Common myeloid progenitor, CD34-positive (primary cell): ENCODE measurements at regions not wholly inside any gene's neighbourhood (a gene's known extent, or its start where the extent isn't known, plus 50 kb on each side); places are given as distances from the start of the nearest gene placed in this dataset.

Experiments
- CTCF ChIA-PET: fragments of 350-600 bp; sonication (Branson Sonifier 250); formaldehyde crosslinking; loops from one replicate; lab custom pipeline; 2021; ENCODE audit warnings: antibody characterized with exemption; lab: Charles Lee
- POLR2A ChIA-PET: fragments of 350-600 bp; sonication (Branson Sonifier 250); formaldehyde crosslinking; loops from one replicate; lab custom pipeline; 2021; ENCODE audit warnings: antibody characterized with exemption; lab: Charles Lee
- DNase-seq, 3 donors: peaks; one replicate each; pipeline versions ENCODE4 v3.0.0 to v3.0.0-alpha.2; 2013
- H3K27ac ChIP-seq, 2 experiments: 1 replicate in 1 of 2; 2 replicates in 1 of 2; pipeline ENCODE4 v1.7.0; 2013; ENCODE audit warnings: inconsistent platforms in 2 of 2, low read length in 2 of 2, mild to moderate bottlenecking in 2 of 2, low read depth in 1 of 2, moderate library complexity in 1 of 2; ENCODE audit not compliant: severe bottlenecking in 2 of 2, insufficient read depth in 1 of 2, poor library complexity in 1 of 2
- H3K27me3 ChIP-seq, 5 experiments: replicated peaks in 2 of 5; 1 replicate in 3 of 5; 2 replicates in 2 of 5; pipeline versions ENCODE4 v1.6.1 to v1.7.0; 2013; ENCODE audit warnings: low read length in 4 of 5, mild to moderate bottlenecking in 2 of 5, moderate library complexity in 2 of 5, inconsistent platforms in 1 of 5; ENCODE audit not compliant: insufficient read depth in 5 of 5, control insufficient read depth in 4 of 5
- H3K36me3 ChIP-seq, 4 experiments: 1 replicate in 2 of 4; 2 replicates in 2 of 4; pipeline versions ENCODE4 v1.6.1 to v1.7.0; 2013; ENCODE audit warnings: low read length in 3 of 4, control low read depth in 1 of 4, mild to moderate bottlenecking in 1 of 4; ENCODE audit not compliant: control insufficient read depth in 4 of 4, insufficient read depth in 4 of 4
- H3K4me1 ChIP-seq, 4 experiments: 1 replicate in 3 of 4; 2 replicates in 1 of 4; pipeline versions ENCODE4 v1.6.1 to v1.7.1; 2013; ENCODE audit warnings: low read length in 3 of 4, mild to moderate bottlenecking in 3 of 4, control low read depth in 1 of 4, inconsistent platforms in 1 of 4, moderate library complexity in 1 of 4; ENCODE audit not compliant: control insufficient read depth in 4 of 4, insufficient read depth in 4 of 4; ENCODE audit errors: control extremely low read depth in 1 of 4
- H3K4me3 ChIP-seq, 7 experiments: 1 replicate in 4 of 7; 2 replicates in 3 of 7; pipeline versions ENCODE4 v1.5.1 to v1.7.0; 2013; ENCODE audit warnings: mild to moderate bottlenecking in 7 of 7, low read length in 6 of 7, moderate library complexity in 6 of 7, inconsistent platforms in 2 of 7, low read depth in 2 of 7, control low read depth in 1 of 7; ENCODE audit not compliant: insufficient read depth in 4 of 7, control insufficient read depth in 1 of 7; ENCODE audit errors: extremely low read depth in 1 of 7
- H3K9me3 ChIP-seq, 5 experiments: 1 replicate in 4 of 5; 2 replicates in 1 of 5; pipeline versions ENCODE4 v1.6.1 to v1.7.1; 2013; ENCODE audit warnings: low read length in 4 of 5, mild to moderate bottlenecking in 2 of 5, inconsistent platforms in 1 of 5, low read depth in 1 of 5, moderate library complexity in 1 of 5; ENCODE audit not compliant: control insufficient read depth in 4 of 5, insufficient read depth in 2 of 5; ENCODE audit errors: control extremely low read depth in 1 of 5
- WGBS: methylation state at CpG from one replicate; pipeline ENCODE4 v1.1.5; 2013; ENCODE audit not compliant: insufficient coverage; 5-methylcytosine and 5-hydroxymethylcytosine counted together

GRCh38 chr14:80403036-80403435, 191.7 kb upstream of the DIO2 start:
- POLR2A ChIA-PET: no interaction called here
- no peak for DNase-seq
- no peaks in the 10 kb centered on the region for H3K27me3 ChIP-seq
- H3K9me3 ChIP-seq: peaks cover 0 to 2% (median 0%) of the 10 kb centered on the region in 5 experiments
- 100% methylated on average over 1 of the region's 1 CpG for WGBS
- H3K27ac ChIP-seq: no peak overlapping the region
- H3K4me1 ChIP-seq: no peaks in the 10 kb centered on the region
- CTCF ChIA-PET: no interaction called here
- H3K4me3 ChIP-seq: no peak overlapping the region
- H3K36me3 ChIP-seq: no peaks in the 10 kb centered on the region

GRCh38 chr14:80395031-80395430, 183.7 kb upstream of the DIO2 start:
- Histone ChIP-seq H3K27ac (no peak overlapping the region), H3K9me3 (peaks cover 0 to 2% (median 0%) of the 10 kb centered on the region in 5 experiments), H3K4me1 (no peaks in the 10 kb centered on the region), H3K36me3 (no peaks in the 10 kb centered on the region), H3K27me3 (no peaks in the 10 kb centered on the region), H3K4me3 (no peak overlapping the region)
- no peak for DNase-seq
- POLR2A ChIA-PET: no interaction called here
- CTCF ChIA-PET: no interaction called here
- WGBS: 100% methylated on average over 1 of the region's 2 CpGs

GRCh38 chr14:80393766-80394165, 182.5 kb upstream of the DIO2 start:
- no CpG with 5 or more reads among the region's 1 CpG for WGBS
- no peak for DNase-seq
- Histone ChIP-seq H3K4me3 (no peak overlapping the region), H3K4me1 (no peaks in the 10 kb centered on the region), H3K27ac (no peak overlapping the region), H3K27me3 (no peaks in the 10 kb centered on the region), H3K9me3 (peaks cover 0 to 2% (median 0%) of the 10 kb centered on the region in 5 experiments), H3K36me3 (no peaks in the 10 kb centered on the region)
- POLR2A ChIA-PET: no interaction called here
- CTCF ChIA-PET: no interaction called here

- H3K4me1 ChIP-seq: no peaks in the 10 kb centered on the region
- WGBS: no CpG with 5 or more reads among the region's 1 CpG
- no peaks in the 10 kb centered on the region for H3K9me3 ChIP-seq
- H3K36me3 ChIP-seq: no peaks in the 10 kb centered on the region
- no peak for DNase-seq
- no peaks in the 10 kb centered on the region for H3K27me3 ChIP-seq
- no peak overlapping the region for H3K4me3 ChIP-seq
- H3K27ac ChIP-seq: no peak overlapping the region
- CTCF ChIA-PET: no interaction called here
- POLR2A ChIA-PET: no interaction called here
Measured at GRCh38 chr14:80390906-80391305, 179.6 kb upstream of the DIO2 start.

GRCh38 chr14:80388980-80389711, 177.8 kb upstream of the DIO2 start:
- Histone ChIP-seq H3K9me3 (no peaks in the 10 kb centered on the region), H3K27ac (no peak overlapping the region), H3K4me3 (no peak overlapping the region), H3K27me3 (no peaks in the 10 kb centered on the region), H3K4me1 (no peaks in the 10 kb centered on the region), H3K36me3 (no peaks in the 10 kb centered on the region)
- ChIA-PET POLR2A (no interaction called here), CTCF (interaction anchor here (0.6 kb wide), 1 partner anchor 8 kb away, joined by 3 read pairs; no protein-coding TSS in a partner anchor)
- no peak for DNase-seq
- WGBS: no CpG with 5 or more reads among the region's 2 CpGs

GRCh38 chr14:80387563-80387981, 176.3 kb upstream of the DIO2 start:
- ChIA-PET POLR2A (no interaction called here), CTCF (no interaction called here)
- DNase-seq: no peak
- H3K4me1 ChIP-seq: no peaks in the 10 kb centered on the region
- H3K27me3 ChIP-seq: no peaks in the 10 kb centered on the region
- H3K27ac ChIP-seq: no peak overlapping the region
- no peaks in the 10 kb centered on the region for H3K36me3 ChIP-seq
- H3K9me3 ChIP-seq: no peaks in the 10 kb centered on the region
- no peak overlapping the region for H3K4me3 ChIP-seq
- 92% methylated on average over 7 of the region's 7 CpGs for whole genome bisulfite sequencing

GRCh38 chr14:80385336-80385735, 174.0 kb upstream of the DIO2 start:
- ChIA-PET CTCF (no interaction called here), POLR2A (no interaction called here)
- no peak overlapping the region for H3K4me3 ChIP-seq
- no peak overlapping the region for H3K27ac ChIP-seq
- DNase-seq: no peak
- H3K9me3 ChIP-seq: no peaks in the 10 kb centered on the region
- WGBS: 86% methylated on average over 2 of the region's 3 CpGs
- H3K27me3 ChIP-seq: no peaks in the 10 kb centered on the region
- no peaks in the 10 kb centered on the region for H3K36me3 ChIP-seq
- H3K4me1 ChIP-seq: no peaks in the 10 kb centered on the region
